GM04503 (cell line): ENCODE measurements at regions not wholly inside any gene's neighbourhood (a gene's known extent, or its start where the extent isn't known, plus 50 kb on each side); places are given as distances from the start of the nearest gene placed in this dataset.

Experiments
- DNase-seq: peaks from one replicate; pipeline ENCODE4 v3.0.0-alpha.2; 2012; ENCODE audit warnings: low read depth

DNA sequence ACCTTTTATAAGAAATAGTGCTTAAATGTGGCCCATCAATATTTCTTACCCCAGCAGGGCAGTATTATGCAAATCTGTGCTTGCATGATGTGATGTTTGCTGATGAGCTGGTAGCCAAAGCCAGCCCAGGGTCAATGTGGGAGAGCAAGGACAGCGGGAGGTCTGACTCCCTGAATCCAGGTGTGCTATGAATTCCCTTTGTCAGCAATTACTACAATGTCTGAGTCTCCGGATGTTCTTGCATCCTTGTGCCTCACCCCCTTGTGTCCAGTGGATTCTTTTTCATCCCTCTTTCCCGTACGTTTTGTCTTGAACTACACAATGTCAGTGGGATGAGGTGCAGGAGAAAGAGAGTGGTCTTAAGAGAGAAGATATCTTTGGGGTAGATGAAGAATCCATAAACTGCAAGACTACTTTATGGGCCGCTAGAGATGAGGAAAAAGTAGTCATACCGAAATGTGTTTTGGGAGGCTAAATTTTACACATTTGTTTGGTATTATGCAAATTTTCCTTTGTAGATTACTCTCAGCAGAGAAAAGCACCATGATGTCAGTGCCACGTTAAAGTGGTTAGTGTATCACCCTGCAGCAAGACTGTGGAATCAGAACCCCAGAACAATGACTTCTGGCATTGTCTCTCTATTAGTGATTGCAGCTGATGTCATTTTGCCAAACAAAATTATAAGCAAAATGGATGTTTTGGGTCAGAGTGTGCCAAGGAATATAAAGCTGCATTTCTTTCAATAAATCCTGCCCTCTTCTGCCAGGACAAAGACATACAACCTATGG is 53.5 kb upstream of the TSHZ3 start:
- DNase-seq = no peak

GRCh38 chr19:31406106-31406505 is 56.9 kb upstream of the TSHZ3 start:
- no peak for DNase-seq

- DNase-seq = peak; percentile 77
Measured at GRCh38 chr19:31408460-31409124, 59.4 kb upstream of the TSHZ3 start.

DNA sequence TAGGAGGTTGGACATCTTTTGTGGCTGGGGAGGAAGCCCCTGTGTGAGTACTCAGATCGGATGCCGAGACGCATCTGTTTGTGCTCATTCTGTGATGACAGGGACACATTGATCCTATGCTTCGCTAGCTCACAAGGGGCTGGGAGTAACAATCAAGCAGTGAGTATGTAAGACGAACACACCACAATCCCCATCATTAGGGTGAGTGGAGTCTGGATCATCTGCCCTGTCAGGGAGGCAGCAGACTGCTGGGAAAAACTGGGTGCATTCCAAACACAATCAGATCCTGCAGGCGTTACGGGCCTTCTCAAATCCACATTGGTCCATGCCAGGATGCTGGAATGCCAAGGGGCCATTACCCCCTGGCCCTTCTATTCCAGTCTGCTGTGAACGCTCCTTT is 64.1 kb upstream of the TSHZ3 start:
- no peak for DNase-seq

DNA sequence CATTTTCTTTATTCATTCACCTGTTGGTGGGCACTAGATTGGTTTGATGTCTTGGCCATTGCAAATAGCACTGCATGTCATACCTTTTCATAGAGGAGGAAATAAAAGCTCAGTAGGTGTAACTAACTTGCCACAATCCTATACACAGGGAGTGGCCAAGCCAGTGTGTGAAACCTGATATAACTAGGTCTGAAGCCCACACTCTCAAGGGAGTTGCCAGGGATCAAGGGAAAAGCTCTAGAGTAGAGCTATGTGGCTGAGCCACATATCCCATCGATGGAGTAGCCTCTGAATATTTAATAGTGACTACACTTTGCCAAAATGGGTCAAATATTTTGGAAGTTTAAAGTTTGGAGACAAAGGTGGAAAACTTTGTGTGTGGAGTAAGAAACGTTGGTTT is 66.1 kb upstream of the TSHZ3 start:
- DNase-seq = no peak

GRCh38 chr19:31416548-31416947 is 67.3 kb upstream of the TSHZ3 start:
- DNase-seq = no peak

DNA sequence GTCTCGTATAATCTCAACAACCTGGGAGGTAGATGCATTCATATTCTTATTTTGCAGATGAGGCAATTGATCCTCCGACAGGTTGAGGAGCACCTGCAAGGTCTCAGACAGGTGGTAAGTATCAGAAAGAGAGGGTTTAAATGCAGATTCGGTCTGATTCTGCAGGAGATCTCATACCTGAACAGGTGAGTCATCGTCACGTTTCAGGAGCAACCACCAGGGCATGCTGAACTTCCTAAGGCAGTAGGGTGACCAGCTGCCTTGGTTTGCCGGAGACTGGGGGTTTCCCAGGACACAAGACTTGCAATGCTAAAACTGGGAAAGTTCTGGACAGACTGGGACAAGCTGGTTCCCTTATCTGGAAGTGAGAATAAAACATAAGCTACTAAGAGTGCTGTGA is 68.8 kb upstream of the TSHZ3 start:
- no peak for DNase-seq

DNA sequence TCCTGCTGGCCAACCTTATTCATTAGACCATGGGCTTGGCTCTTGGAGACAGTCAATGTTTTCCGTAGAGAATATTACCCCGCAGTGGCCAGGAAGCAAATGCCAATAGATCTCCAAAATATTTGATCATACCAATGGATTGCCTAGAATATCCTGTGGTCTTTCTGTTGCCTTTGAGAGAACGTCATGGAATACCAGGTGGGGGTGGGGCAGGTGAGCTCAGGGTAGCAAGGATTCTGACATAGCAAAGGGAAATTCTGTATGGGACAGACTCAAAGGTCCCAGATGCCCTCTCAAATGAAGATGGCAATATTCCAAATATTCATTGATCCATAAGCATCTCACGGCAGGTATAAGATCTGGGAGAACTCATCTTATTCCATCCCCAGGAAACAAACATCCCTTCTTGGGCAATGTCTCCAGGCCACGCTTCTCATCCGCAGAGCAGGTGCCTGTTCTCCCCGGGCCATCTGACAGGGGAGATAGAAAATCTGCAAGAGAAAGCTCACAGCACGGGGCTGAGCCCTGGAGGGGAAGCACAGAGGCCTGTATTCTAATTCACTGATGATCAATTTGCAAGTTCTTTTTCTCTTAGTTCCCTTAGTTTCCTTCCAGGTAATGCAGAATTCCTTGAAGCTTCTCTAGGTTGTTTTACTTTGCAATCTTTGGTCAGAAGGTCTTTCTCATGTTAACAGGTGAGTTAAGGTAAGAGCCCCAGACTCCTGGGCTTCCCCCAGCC is 69.6 kb upstream of the TSHZ3 start:
- no peak for DNase-seq

DNA sequence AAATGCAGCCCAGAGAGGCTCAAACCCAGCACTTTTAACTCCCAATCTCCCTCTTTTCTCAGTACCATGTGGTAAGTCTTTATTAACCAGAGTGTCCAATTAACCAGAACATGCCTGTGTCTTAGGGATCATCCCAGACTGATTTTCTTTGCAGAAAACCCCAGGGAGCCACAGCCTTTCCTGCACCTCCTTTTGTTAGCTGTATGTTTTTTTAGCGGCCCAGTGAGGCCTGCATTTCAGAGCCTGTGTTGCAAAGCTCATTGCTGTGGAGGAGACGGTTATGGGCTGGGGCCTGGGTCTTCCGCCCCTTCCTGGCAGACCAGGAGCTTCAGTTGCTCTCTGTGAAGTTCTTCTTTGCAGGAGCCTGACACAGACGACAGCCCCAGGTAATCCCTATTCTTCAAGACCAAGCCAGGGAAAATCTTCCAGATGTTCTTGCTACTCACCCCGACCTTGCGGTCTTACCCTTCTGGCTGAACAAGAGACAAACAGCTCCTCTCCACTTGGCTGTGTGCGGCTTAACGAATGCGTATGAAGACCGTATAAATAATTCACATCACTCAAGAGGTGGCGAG is 70.7 kb upstream of the TSHZ3 start:
- DNase-seq = no peak

- DNase-seq = no peak
Measured at GRCh38 chr19:31421082-31421481, 71.8 kb upstream of the TSHZ3 start.

- no peak for DNase-seq
Measured at GRCh38 chr19:31421856-31422255, 72.6 kb upstream of the TSHZ3 start.

DNA sequence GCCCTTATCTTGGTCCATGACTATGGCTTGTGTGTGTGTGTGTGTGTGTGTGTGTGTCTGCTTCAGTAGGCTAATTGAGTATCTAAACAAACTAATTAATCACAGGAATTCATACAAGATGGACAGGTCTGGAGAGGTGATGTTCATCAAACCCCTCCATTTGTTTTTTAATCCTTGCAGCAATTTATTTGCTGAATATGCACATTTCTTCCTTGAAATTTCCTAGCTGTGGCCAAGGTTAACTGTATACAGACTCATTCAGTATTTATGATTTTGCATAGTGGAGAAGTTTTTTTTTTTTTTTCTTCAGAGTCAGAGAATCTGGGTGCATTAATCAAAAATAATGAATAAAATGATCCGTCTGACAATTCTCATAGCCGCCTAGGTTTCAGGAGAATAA is 74.7 kb upstream of the TSHZ3 start:
- DNase-seq = no peak

- no peak for DNase-seq
Measured at GRCh38 chr19:31424861-31425620, 75.8 kb upstream of the TSHZ3 start.

DNA sequence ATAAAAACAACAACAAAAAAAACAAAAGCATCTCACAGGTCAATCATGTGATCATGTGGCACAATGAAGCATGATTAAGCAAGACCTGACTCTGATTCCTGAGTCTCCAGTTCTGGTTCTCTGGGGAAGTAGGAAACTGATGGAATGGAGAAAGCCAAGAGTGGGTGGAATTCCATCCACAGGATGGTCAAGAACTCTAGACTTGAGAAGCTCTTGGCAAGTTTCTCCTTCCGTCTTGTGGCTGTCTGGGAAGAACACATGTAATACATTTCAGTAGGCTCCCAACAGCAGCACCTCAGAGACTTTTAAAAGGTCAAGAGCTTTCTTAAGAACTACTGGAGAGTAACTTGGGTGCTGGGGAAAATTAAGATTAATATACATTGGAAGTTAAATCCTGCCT is 78.6 kb upstream of the TSHZ3 start:
- no peak for DNase-seq

GRCh38 chr19:31430381-31430780 is 81.1 kb upstream of the TSHZ3 start:
- no peak for DNase-seq

DNA sequence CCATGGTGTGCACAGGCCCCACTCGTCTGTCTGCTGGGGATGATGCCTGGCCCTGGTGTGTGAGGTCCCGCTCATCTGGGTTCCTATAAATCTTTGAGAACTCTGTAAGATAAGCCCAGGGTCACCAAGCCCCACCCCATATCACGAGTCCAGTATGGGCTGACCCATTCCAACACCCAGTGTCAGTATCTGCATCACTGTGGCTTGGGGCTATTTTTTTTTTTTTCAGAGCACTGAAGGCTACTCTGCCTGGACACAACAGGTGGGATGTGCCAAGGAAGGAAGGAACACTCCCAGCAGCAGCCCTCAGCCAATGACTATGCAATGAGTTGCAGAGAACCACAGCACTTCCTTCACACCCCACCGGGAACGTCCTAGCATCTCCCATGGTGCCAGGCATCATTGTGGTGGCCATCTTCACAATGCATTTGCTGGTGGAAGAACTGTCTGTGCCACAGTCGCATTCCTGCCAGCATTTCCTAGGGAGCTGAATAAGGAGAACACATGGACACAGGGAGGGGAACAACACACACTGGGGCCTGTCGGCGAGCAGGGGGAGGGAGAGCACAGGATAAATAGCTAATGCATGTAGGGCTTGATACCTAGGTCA is 83.1 kb upstream of the TSHZ3 start:
- no peak for DNase-seq

GRCh38 chr19:31436121-31436776 is 87.0 kb upstream of the TSHZ3 start:
- DNase-seq = no peak

DNA sequence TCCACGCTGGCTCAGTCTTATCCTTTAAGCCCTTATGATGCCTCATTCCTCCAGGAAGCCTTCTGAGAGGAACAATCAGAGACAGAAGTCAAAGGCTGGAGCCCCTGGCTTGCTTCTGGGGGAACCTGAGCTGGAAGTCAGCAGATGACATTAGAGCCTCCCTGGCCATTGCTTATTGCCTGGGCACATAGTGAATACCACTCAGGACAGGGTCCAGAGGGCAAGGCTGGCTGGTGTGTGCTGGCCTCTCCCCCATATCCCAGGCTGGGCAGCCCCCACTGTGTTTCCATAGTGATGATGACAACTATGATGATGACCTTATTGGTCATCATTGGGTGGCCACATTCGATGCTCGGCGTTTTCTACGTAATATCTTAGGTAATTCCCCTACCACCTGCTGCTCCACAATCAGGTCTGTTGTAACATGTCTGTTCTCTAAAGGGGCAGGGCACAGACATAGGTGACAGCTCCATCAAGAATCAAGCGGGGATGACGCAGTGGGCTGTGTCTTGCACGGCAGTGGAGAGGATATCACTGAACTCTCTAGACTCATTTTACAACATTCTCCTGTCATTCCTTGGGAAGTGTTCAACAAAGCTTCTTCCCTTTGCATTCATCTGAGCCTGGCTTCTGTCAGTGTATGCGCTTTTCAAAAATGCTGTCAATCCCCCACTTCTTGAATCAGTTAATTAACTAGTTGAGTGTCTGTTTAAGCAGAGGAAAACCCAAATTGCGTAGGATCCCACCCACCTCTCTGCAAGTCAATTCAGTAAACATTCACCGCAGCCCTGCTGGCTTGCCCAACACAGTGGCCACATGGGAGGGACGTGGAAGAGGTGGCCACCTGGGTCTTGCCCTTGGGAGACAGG is 89.4 kb upstream of the TSHZ3 start:
- no peak for DNase-seq

DNA sequence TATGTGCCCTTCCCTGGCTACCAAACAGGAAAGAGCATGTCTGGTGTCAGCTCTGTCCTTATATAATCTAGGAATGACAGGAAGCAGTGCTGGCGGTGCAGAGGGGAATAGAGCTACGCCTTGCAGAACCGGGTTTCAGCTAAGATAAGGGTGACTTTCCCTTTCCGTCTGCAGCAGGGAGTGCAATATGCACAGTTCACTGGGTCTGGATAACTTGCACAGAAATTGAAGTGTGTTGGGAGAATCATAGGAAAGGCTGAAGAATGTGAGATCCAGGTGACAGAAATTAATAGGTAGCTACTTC is 90.0 kb upstream of the TSHZ3 start:
- no peak for DNase-seq

DNA sequence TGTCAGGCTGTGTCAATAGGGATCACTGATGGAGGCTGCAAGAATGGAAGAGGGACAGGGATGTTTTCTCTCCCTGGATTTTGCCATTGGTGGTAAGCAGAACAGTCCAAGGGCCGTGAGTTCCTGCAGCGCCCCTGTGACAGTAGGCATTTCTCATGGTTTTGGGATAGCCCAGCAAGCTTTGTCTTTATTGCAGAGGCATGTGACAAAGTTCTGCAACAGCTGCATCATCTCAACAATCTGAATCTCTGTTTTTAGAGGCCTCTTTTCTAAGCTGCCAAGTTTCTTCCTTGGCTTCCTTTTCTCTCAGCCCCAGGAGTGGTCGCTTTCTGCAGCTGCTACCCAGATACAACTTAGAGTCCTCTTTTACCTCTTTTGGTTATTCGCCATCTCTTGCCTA is 95.7 kb upstream of the TSHZ3 start:
- no peak for DNase-seq
